CD14-positive monocyte (primary cell): ENCODE measurements at regions not wholly inside any gene's neighbourhood (a gene's known extent, or its start where the extent isn't known, plus 50 kb on each side); places are given as distances from the start of the nearest gene placed in this dataset.

Experiments used
- DNase-seq, 3 donors: peaks; one replicate each; pipeline ENCODE4 v3.0.0-alpha.2; 2011 to 2022
- H2AFZ ChIP-seq: 2 replicates; pipeline ENCODE4 v1.6.0; 2012; ENCODE audit warnings: mild to moderate bottlenecking, low read depth, low read length, inconsistent platforms; ENCODE audit not compliant: insufficient read depth, poor library complexity, severe bottlenecking
- H3K27ac ChIP-seq, 2 donors: 1 replicate in 1 of 2; 2 replicates in 1 of 2; pipeline ENCODE4 v1.5.1; 2012 to 2013; ENCODE audit warnings: low read length in 2 of 2, control low read depth in 1 of 2, inconsistent platforms in 1 of 2, low read depth in 1 of 2, mild to moderate bottlenecking in 1 of 2
- H3K27me3 ChIP-seq, 2 donors: one replicate each; pipeline versions ENCODE4 v1.6.0 to v1.6.1; 2011 to 2013; ENCODE audit warnings: low read length in 2 of 2; ENCODE audit not compliant: control insufficient read depth in 2 of 2, insufficient read depth in 2 of 2
- H3K36me3 ChIP-seq, 2 donors: replicated peaks in 1 of 2; 1 replicate in 1 of 2; 2 replicates in 1 of 2; pipeline versions ENCODE4 v1.5.1 to v1.6.1; 2012 to 2013; ENCODE audit warnings: low read length in 2 of 2, control low read depth in 1 of 2, inconsistent platforms in 1 of 2, mild to moderate bottlenecking in 1 of 2; ENCODE audit not compliant: insufficient read depth in 2 of 2, control insufficient read depth in 1 of 2
- H3K4me1 ChIP-seq, 2 donors: 1 replicate in 1 of 2; 2 replicates in 1 of 2; pipeline versions ENCODE4 v1.5.1 to v1.6.1; 2012 to 2013; ENCODE audit warnings: low read length in 2 of 2, control low read depth in 1 of 2, inconsistent platforms in 1 of 2, mild to moderate bottlenecking in 1 of 2, moderate library complexity in 1 of 2; ENCODE audit not compliant: insufficient read depth in 2 of 2, control insufficient read depth in 1 of 2
- H3K4me2 ChIP-seq: replicated peaks from 2 replicates; pipeline ENCODE3; 2012; ENCODE audit warnings: low read length, moderate library complexity, mild to moderate bottlenecking; ENCODE audit not compliant: poor library complexity, severe bottlenecking; ENCODE audit errors: extremely low read depth
- H3K4me3 ChIP-seq, 3 experiments: fragments of 200-600 bp in 1 of 3; sonication (generic) in 1 of 3; replicated peaks in 1 of 3; 1 replicate in 2 of 3; 2 replicates in 1 of 3; pipeline ENCODE4 v1.5.1; 2011 to 2013; ENCODE audit warnings: low read length in 3 of 3, mild to moderate bottlenecking in 3 of 3, control low read depth in 2 of 3, low read depth in 2 of 3, inconsistent platforms in 1 of 3, moderate library complexity in 1 of 3
- H3K79me2 ChIP-seq: 2 replicates; pipeline ENCODE4 v1.6.0; 2012; ENCODE audit warnings: mild to moderate bottlenecking, control low read depth, inconsistent platforms, low read length, moderate library complexity; ENCODE audit not compliant: insufficient read depth
- H3K9ac ChIP-seq: 2 replicates; pipeline ENCODE4 v1.6.0; 2017; ENCODE audit warnings: low read length, mild to moderate bottlenecking; ENCODE audit not compliant: insufficient read depth, poor library complexity, severe bottlenecking
- H3K9me3 ChIP-seq, 2 donors: replicated peaks in 1 of 2; 1 replicate in 1 of 2; 2 replicates in 1 of 2; pipeline versions ENCODE4 v1.5.1 to v1.6.1; 2012 to 2013; ENCODE audit warnings: low read length in 2 of 2, control low read depth in 1 of 2; ENCODE audit not compliant: control insufficient read depth in 1 of 2, insufficient read depth in 1 of 2
- H4K20me1 ChIP-seq: 2 replicates; pipeline ENCODE4 v1.6.0; 2012; ENCODE audit warnings: mild to moderate bottlenecking, low read length, control low read depth, moderate library complexity; ENCODE audit not compliant: insufficient read depth
- H3K27ac Mint-ChIP-seq, 7 donors: one replicate each; pipeline ENCODE4 v1.8.0; 2020; ENCODE audit warnings: mild to moderate bottlenecking in 7 of 7, mixed read lengths in 7 of 7, moderate library complexity in 6 of 7, inconsistent platforms in 2 of 7
- H3K27me3 Mint-ChIP-seq, 3 donors: one replicate each; pipeline ENCODE4 v1.8.0; 2021 to 2022; ENCODE audit warnings: low read depth in 3 of 3, mild to moderate bottlenecking in 3 of 3, mixed read lengths in 3 of 3, moderate library complexity in 3 of 3, inconsistent platforms in 1 of 3
- H3K36me3 Mint-ChIP-seq, 2 donors: one replicate each; pipeline ENCODE4 v1.8.0; 2020; ENCODE audit warnings: mixed read lengths in 2 of 2, inconsistent platforms in 1 of 2, mild to moderate bottlenecking in 1 of 2
- H3K4me1 Mint-ChIP-seq: one replicate; pipeline ENCODE4 v1.8.0; 2020; ENCODE audit warnings: mild to moderate bottlenecking, mixed read lengths
- H3K4me3 Mint-ChIP-seq, 2 donors: one replicate each; pipeline ENCODE4 v1.8.0; 2020; ENCODE audit warnings: mild to moderate bottlenecking in 2 of 2, mixed read lengths in 2 of 2, moderate library complexity in 1 of 2
- H3K9me3 Mint-ChIP-seq, 7 donors: one replicate each; pipeline ENCODE4 v1.8.0; 2020 to 2022; ENCODE audit warnings: mixed read lengths in 7 of 7, mild to moderate bottlenecking in 6 of 7, moderate library complexity in 6 of 7, inconsistent platforms in 2 of 7
- CTCF ChIP-seq: fragments of 200-600 bp; IDR thresholded peaks from one replicate; pipeline ENCODE4 v1.8.0; 2022; ENCODE audit warnings: antibody characterized with exemption, mild to moderate bottlenecking
- WGBS: methylation state at CpG from one replicate; pipeline ENCODE4 v1.1.5; 2013; ENCODE audit warnings: missing lambda C conversion rate; ENCODE audit not compliant: insufficient coverage; 5-methylcytosine and 5-hydroxymethylcytosine counted together
- intact Hi-C, 2 donors: fragments of 100-400 bp; cut with micrococcal nuclease; formaldehyde crosslinking; loops; one replicate each; pipeline versions ENCODE4 v1.15.0 to v1.15.1; 2023

DNA sequence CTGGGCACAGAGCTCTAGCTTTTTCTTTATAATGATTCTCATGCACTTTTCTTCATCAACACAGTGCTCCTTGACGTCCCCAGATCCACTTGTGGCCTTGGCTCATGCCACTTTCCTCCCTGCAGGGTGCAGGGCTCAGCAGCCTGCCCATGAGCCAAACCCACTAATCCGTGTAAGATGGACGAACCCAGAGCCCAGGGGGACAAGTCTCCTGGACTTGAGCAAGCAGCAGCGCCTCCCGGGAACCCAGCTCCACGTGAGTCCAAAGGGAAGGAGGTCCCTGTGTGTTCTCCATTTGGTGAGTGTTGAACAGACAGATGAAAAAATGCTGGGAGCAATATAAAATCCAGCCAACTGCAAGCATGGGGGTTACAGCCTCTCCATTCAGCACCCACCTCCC lies 470.6 kb upstream of the HS6ST1 start:
- 80% methylated on average over 3 of the region's 6 CpGs for WGBS
- Histone ChIP-seq H3K9ac (no peak overlapping the region), H3K4me1 (no peaks in the 10 kb centered on the region), H3K27ac (no peak overlapping the region), H4K20me1 (no peaks in the 10 kb centered on the region), H3K36me3 (no peaks in the 10 kb centered on the region), H3K9me3 (peaks cover 0 to 6% of the 10 kb centered on the region in 2 donors), H2AFZ (no peak overlapping the region), H3K4me3 (no peak overlapping the region), H3K79me2 (no peaks in the 10 kb centered on the region), H3K27me3 (no peaks in the 10 kb centered on the region), H3K4me2 (no peak overlapping the region)
- H3K9me3 Mint-ChIP-seq = peaks cover 3 to 8% (median 5%) of the 10 kb centered on the region in 7 donors
- H3K36me3 Mint-ChIP-seq = no peaks in the 10 kb centered on the region
- no peak overlapping the region for H3K27ac Mint-ChIP-seq
- H3K27me3 Mint-ChIP-seq = no peaks in the 10 kb centered on the region
- H3K4me1 Mint-ChIP-seq = no peaks in the 10 kb centered on the region
- no peak overlapping the region for H3K4me3 Mint-ChIP-seq
- no peak for TF ChIP-seq CTCF
- intact Hi-C loops = no loop called here
- no peak for DNase-seq

GRCh38 chr2:128789776-128790455 lies 471.2 kb upstream of the HS6ST1 start:
- no peak overlapping the region for H2AFZ ChIP-seq
- H3K9ac ChIP-seq = no peak overlapping the region
- no peak overlapping the region for H3K27ac ChIP-seq
- peaks cover 0 to 6% of the 10 kb centered on the region in 2 donors for H3K9me3 ChIP-seq
- no peaks in the 10 kb centered on the region for H3K4me1 Mint-ChIP-seq
- no peak for DNase-seq
- H3K36me3 ChIP-seq = no peaks in the 10 kb centered on the region
- H3K79me2 ChIP-seq = no peaks in the 10 kb centered on the region
- WGBS = 91% methylated on average over 18 of the region's 21 CpGs
- no peaks in the 10 kb centered on the region for H3K4me1 ChIP-seq
- no peak for TF ChIP-seq CTCF
- H3K4me2 ChIP-seq = no peak overlapping the region
- H4K20me1 ChIP-seq = no peaks in the 10 kb centered on the region
- H3K9me3 Mint-ChIP-seq = peaks cover 3 to 8% (median 5%) of the 10 kb centered on the region in 7 donors
- H3K27me3 ChIP-seq = no peaks in the 10 kb centered on the region
- H3K27ac Mint-ChIP-seq = no peak overlapping the region
- peaks cover 0 to under 1% (median 0%) of the 10 kb centered on the region in 3 donors for H3K27me3 Mint-ChIP-seq
- no peaks in the 10 kb centered on the region for H3K36me3 Mint-ChIP-seq
- H3K4me3 ChIP-seq = no peak overlapping the region
- intact Hi-C loops = no loop called here
- H3K4me3 Mint-ChIP-seq = no peak overlapping the region
